VCaP (cell line): ENCODE measurements at regions not wholly inside any gene's neighbourhood (a gene's known extent, or its start where the extent isn't known, plus 50 kb on each side); places are given as distances from the start of the nearest gene placed in this dataset.

ENCODE experiments used
- H3K27ac ChIP-seq: fragments of 450-650 bp; 2 replicates; pipeline ENCODE4 v1.5.1; 2017
- TF ChIP-seq, protein P1 (sequence below): fragments of 450-650 bp; conservative IDR thresholded peaks from 2 replicates; pipeline ENCODE4 v1.5.1; 2017; ENCODE audit warnings: mild to moderate bottlenecking, moderate library complexity

DNA sequence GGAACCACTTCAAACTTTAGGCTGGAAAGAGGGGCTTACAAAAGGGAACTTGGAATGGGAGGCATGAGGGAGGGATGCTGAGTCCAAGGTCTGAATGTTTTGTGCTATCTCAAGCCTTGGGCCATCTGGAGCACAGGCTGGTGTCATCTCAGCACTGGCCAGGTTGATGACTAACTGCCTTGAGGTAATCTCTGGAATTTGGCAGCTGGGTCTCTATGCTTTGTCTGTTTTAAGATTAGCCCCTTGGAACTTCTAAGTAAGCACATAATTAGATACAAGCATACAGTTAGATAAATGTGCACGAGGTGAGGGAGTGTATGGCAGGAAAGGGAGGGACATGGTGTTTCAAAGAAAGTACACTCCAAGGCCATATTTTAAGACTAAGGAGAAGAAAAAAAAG, 252.4 kb upstream of the CCDC54 start:
- H3K27ac ChIP-seq, result no peak overlapping the region
- TF ChIP-seq, protein P1, sequence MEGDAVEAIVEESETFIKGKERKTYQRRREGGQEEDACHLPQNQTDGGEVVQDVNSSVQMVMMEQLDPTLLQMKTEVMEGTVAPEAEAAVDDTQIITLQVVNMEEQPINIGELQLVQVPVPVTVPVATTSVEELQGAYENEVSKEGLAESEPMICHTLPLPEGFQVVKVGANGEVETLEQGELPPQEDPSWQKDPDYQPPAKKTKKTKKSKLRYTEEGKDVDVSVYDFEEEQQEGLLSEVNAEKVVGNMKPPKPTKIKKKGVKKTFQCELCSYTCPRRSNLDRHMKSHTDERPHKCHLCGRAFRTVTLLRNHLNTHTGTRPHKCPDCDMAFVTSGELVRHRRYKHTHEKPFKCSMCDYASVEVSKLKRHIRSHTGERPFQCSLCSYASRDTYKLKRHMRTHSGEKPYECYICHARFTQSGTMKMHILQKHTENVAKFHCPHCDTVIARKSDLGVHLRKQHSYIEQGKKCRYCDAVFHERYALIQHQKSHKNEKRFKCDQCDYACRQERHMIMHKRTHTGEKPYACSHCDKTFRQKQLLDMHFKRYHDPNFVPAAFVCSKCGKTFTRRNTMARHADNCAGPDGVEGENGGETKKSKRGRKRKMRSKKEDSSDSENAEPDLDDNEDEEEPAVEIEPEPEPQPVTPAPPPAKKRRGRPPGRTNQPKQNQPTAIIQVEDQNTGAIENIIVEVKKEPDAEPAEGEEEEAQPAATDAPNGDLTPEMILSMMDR, result no peak

DNA sequence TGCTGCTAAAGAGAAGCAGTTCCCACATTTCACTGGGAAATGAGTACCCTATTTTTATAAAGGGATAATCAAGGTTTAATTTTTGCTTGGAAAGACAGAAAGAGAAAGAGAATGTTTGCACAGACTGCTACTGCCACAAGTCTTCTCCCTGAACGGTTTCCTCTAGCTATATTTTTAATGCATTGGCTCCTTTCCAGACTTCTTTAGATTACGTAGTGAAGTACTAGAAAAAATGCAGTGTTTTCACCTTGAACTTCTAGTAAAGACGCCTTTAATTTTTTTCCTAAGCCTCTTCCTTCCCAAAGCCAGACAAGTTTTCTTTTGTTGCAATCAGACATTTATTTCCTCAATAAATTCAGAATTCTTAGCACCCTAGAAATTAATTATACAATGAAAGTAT, 248.3 kb upstream of the CCDC54 start:
- H3K27ac ChIP-seq, result no peak overlapping the region
- TF ChIP-seq, protein P1, result no peak

- TF ChIP-seq, protein P1, result no peak
- no peak overlapping the region for H3K27ac ChIP-seq
Observed at GRCh38 chr3:107130089-107130700, 247.0 kb upstream of the CCDC54 start.

- no peak overlapping the region for H3K27ac ChIP-seq
- TF ChIP-seq, protein P1, result no peak
Observed at GRCh38 chr3:107132674-107133073, 244.6 kb upstream of the CCDC54 start.

DNA sequence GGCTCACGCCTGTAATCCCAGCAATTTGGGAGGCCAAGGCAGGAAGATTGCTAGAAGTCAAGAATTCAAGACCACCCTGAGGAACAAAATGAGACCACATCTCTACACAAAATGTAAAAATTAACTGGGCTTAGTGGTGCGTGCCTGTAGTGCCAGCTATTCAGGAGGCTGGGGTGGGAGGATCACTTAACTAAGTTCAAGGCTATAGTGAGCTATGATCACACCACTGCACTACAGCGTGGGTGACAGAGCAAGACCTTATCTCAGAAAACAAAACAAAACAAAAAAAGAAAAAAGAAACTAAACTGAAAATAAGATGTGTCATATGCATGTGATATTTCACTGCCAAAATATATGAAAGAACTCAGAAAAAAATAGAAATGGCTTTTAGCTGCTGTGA, 243.3 kb upstream of the CCDC54 start:
- TF ChIP-seq, protein P1, result no peak
- no peak overlapping the region for H3K27ac ChIP-seq

GRCh38 chr3:107142171-107142570, 235.1 kb upstream of the CCDC54 start:
- H3K27ac ChIP-seq, result no peak overlapping the region
- TF ChIP-seq, protein P1, result no peak

GRCh38 chr3:107142786-107143575, 234.3 kb upstream of the CCDC54 start:
- no peak overlapping the region for H3K27ac ChIP-seq
- TF ChIP-seq, protein P1, result no peak
